ENCODE measurements at regions not wholly inside any gene's neighbourhood (a gene's known extent, or its start where the extent isn't known, plus 50 kb on each side); places are given as distances from the start of the nearest gene placed in this dataset.

- Histone ChIP-seq H3K27me3 (ENCODE audit: control insufficient read depth in 1 of 2, insufficient read depth in 2 of 2, low read length in 2 of 2) (peaks cover 2 to 4% of the 10 kb centered on the region in 2 experiments), H3K9me3 (ENCODE audit: control insufficient read depth in 1 of 2, insufficient read depth in 1 of 2, low read length in 2 of 2) (no peaks in the 10 kb centered on the region), H3K4me3 (ENCODE audit: low read length) (no peak overlapping the region), H3K27ac (ENCODE audit: low read depth in 1 of 2, low read length in 2 of 2) (no peak overlapping the region), H3K4me1 (ENCODE audit: insufficient read depth, low read length) (no peaks in the 10 kb centered on the region), H3K36me3 (ENCODE audit: insufficient read depth, low read length) (no peaks in the 10 kb centered on the region)
- CTCF ChIA-PET, result no interaction called here
- H3K36me3 Mint-ChIP-seq (ENCODE audit: low read depth), result no peaks in the 10 kb centered on the region
- no peaks in the 10 kb centered on the region for H3K27me3 Mint-ChIP-seq
- H3K4me3 Mint-ChIP-seq, result no peak overlapping the region
- H3K27ac Mint-ChIP-seq, result no peak overlapping the region
- no peaks in the 10 kb centered on the region for H3K4me1 Mint-ChIP-seq (ENCODE audit: low read depth)
- H3K9me3 Mint-ChIP-seq, result no peaks in the 10 kb centered on the region
- intact Hi-C loops (cut with DNase I, micrococcal nuclease), result no loop called here
- no peak for TF ChIP-seq CTCF (IDR thresholded peaks at IDR 0.05)
- POLR2A ChIA-PET, result no interaction called here
- ATAC-seq (ENCODE audit: poor library complexity), result no peak
- DNase-seq, result no peak
Measured at GRCh38 chrX:40349251-40349650, 231.5 kb upstream of the ATP6AP2 start.

- peaks cover 0 to 7% of the 10 kb centered on the region in 2 experiments for H3K9me3 ChIP-seq (ENCODE audit: control insufficient read depth in 1 of 2, insufficient read depth in 1 of 2, low read length in 2 of 2)
- DNase-seq (no peak), ATAC-seq (ENCODE audit: poor library complexity) (no peak)
- no peak for TF ChIP-seq CTCF (IDR thresholded peaks at IDR 0.05)
- no peaks in the 10 kb centered on the region for H3K36me3 Mint-ChIP-seq (ENCODE audit: low read depth)
- intact Hi-C loops (cut with DNase I, micrococcal nuclease), result no loop called here
- H3K4me3 Mint-ChIP-seq, result no peak overlapping the region
- POLR2A ChIA-PET, result no interaction called here
- no peaks in the 10 kb centered on the region for H3K27me3 Mint-ChIP-seq
- CTCF ChIA-PET, result no interaction called here
- H3K27ac ChIP-seq (ENCODE audit: low read depth in 1 of 2, low read length in 2 of 2), result no peak overlapping the region
- H3K27me3 ChIP-seq (ENCODE audit: control insufficient read depth in 1 of 2, insufficient read depth in 2 of 2, low read length in 2 of 2), result peaks cover 2% of the 10 kb centered on the region in 2 experiments
- H3K9me3 Mint-ChIP-seq, result no peaks in the 10 kb centered on the region
- H3K4me1 Mint-ChIP-seq (ENCODE audit: low read depth), result no peaks in the 10 kb centered on the region
- no peak overlapping the region for H3K27ac Mint-ChIP-seq
- no peak overlapping the region for H3K4me3 ChIP-seq (ENCODE audit: low read length)
- no peaks in the 10 kb centered on the region for H3K36me3 ChIP-seq (ENCODE audit: insufficient read depth, low read length)
- H3K4me1 ChIP-seq (ENCODE audit: insufficient read depth, low read length), result no peaks in the 10 kb centered on the region
Measured at GRCh38 chrX:40346379-40346778, 234.4 kb upstream of the ATP6AP2 start.

DNA sequence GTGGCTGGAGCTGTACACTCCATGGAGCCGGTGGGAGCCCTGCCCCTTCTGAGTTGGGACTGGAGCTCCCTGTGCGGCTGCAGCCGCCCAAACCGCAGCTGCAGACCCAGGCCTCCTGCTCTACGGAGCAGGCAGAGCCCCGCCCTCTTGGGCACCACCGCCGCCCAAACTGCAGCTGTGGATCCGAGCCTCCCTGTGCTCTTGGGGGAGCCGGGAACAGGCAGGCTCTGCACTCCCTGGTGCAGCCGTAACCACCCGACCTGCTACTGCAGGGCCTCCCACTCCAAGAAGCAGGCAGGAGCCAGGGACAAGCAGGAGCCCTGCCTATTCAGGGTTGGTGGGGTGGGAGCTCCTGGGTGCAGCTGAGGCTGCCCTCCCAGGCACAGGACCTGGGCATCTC is 237.5 kb upstream of the ATP6AP2 start:
- intact Hi-C loops (cut with DNase I, micrococcal nuclease), result no loop called here
- Histone ChIP-seq H3K36me3 (ENCODE audit: insufficient read depth, low read length) (no peaks in the 10 kb centered on the region), H3K4me3 (ENCODE audit: low read length) (no peak overlapping the region), H3K4me1 (ENCODE audit: insufficient read depth, low read length) (no peaks in the 10 kb centered on the region), H3K9me3 (ENCODE audit: control insufficient read depth in 1 of 2, insufficient read depth in 1 of 2, low read length in 2 of 2) (peaks cover 0 to 7% of the 10 kb centered on the region in 2 experiments), H3K27ac (ENCODE audit: low read depth in 1 of 2, low read length in 2 of 2) (no peak overlapping the region), H3K27me3 (ENCODE audit: control insufficient read depth in 1 of 2, insufficient read depth in 2 of 2, low read length in 2 of 2) (no peaks in the 10 kb centered on the region)
- no peak for TF ChIP-seq CTCF (IDR thresholded peaks at IDR 0.05)
- no peak overlapping the region for H3K27ac Mint-ChIP-seq
- DNase-seq, result no peak
- H3K36me3 Mint-ChIP-seq (ENCODE audit: low read depth), result no peaks in the 10 kb centered on the region
- H3K27me3 Mint-ChIP-seq, result no peaks in the 10 kb centered on the region
- no peaks in the 10 kb centered on the region for H3K4me1 Mint-ChIP-seq (ENCODE audit: low read depth)
- no peak overlapping the region for H3K4me3 Mint-ChIP-seq
- no peak for ATAC-seq (ENCODE audit: poor library complexity)
- no peaks in the 10 kb centered on the region for H3K9me3 Mint-ChIP-seq
- ChIA-PET CTCF (no interaction called here), POLR2A (no interaction called here)
